Naive thymus-derived CD8-positive, alpha-beta T cell (primary cell): ENCODE measurements at regions not wholly inside any gene's neighbourhood (a gene's known extent, or its start where the extent isn't known, plus 50 kb on each side); places are given as distances from the start of the nearest gene placed in this dataset.

ENCODE experiments used
- ATAC-seq, 2 donors: fragments of 150-1000 bp; cut with Tn5 transposase in 1 of 2; sonication (Bioruptor Pico), chemical (Tn5 transposase) in 1 of 2; 1 replicate in 1 of 2; 2 replicates in 1 of 2; pipeline ENCODE4 v1.10.0; 2021; ENCODE audit warnings: mild to moderate bottlenecking in 2 of 2, moderate library complexity in 2 of 2
- POLR2A ChIA-PET: fragments of 350-600 bp; sonication (Branson Sonifier 250); formaldehyde crosslinking; loops from one replicate; lab custom pipeline; 2021; ENCODE audit warnings: antibody characterized with exemption; lab: Charles Lee
- DNase-seq, 10 donors: peaks; one replicate each; pipeline versions ENCODE4 v3.0.0 to v3.0.0-alpha.2; 2020 to 2022
- H3K27ac Mint-ChIP-seq, 10 donors: one replicate each; pipeline ENCODE4 v1.8.0; 2020 to 2022; ENCODE audit warnings: mild to moderate bottlenecking in 10 of 10, mixed read lengths in 10 of 10, moderate library complexity in 4 of 10, inconsistent platforms in 1 of 10
- H3K27me3 Mint-ChIP-seq, 5 donors: one replicate each; pipeline ENCODE4 v1.8.0; 2021 to 2022; ENCODE audit warnings: mixed read lengths in 5 of 5
- H3K36me3 Mint-ChIP-seq, 3 donors: one replicate each; pipeline ENCODE4 v1.8.0; 2020 to 2022; ENCODE audit warnings: mixed read lengths in 3 of 3, mild to moderate bottlenecking in 2 of 3, inconsistent platforms in 1 of 3
- H3K4me1 Mint-ChIP-seq, 4 donors: one replicate each; pipeline ENCODE4 v1.8.0; 2021 to 2022; ENCODE audit warnings: mixed read lengths in 4 of 4
- H3K4me3 Mint-ChIP-seq, 10 donors: one replicate each; pipeline ENCODE4 v1.8.0; 2020 to 2022; ENCODE audit warnings: mild to moderate bottlenecking in 10 of 10, mixed read lengths in 10 of 10, moderate library complexity in 6 of 10, inconsistent platforms in 1 of 10
- H3K9me3 Mint-ChIP-seq, 9 donors: one replicate each; pipeline ENCODE4 v1.8.0; 2020 to 2022; ENCODE audit warnings: mixed read lengths in 9 of 9, mild to moderate bottlenecking in 3 of 9, inconsistent platforms in 1 of 9, moderate library complexity in 1 of 9

- Mint-ChIP-seq H3K36me3 (no peaks in the 10 kb centered on the region), H3K27ac (no peak overlapping the region), H3K27me3 (peaks cover 0 to 7% (median 0%) of the 10 kb centered on the region in 5 donors), H3K9me3 (peaks cover 0 to 4% (median 2%) of the 10 kb centered on the region in 9 donors), H3K4me1 (no peaks in the 10 kb centered on the region), H3K4me3 (no peak overlapping the region)
- ATAC-seq, result no peak
- no peak for DNase-seq
- POLR2A ChIA-PET, result no interaction called here
These were observed 529.1 kb upstream of the SEMA6A start for GRCh38 chr5:117103703-117104102.

GRCh38 chr5:117102591-117102990 is 528.0 kb upstream of the SEMA6A start:
- Mint-ChIP-seq H3K36me3 (no peaks in the 10 kb centered on the region), H3K27ac (no peak overlapping the region), H3K4me1 (no peaks in the 10 kb centered on the region), H3K4me3 (no peak overlapping the region), H3K27me3 (peaks cover 0 to 7% (median 0%) of the 10 kb centered on the region in 5 donors), H3K9me3 (peaks cover 0 to 4% (median 1%) of the 10 kb centered on the region in 9 donors)
- DNase-seq, result no peak
- POLR2A ChIA-PET, result no interaction called here
- no peak for ATAC-seq

GRCh38 chr5:117100176-117100575 is 525.6 kb upstream of the SEMA6A start:
- no peak for DNase-seq
- Mint-ChIP-seq H3K4me1 (no peaks in the 10 kb centered on the region), H3K36me3 (no peaks in the 10 kb centered on the region), H3K9me3 (peaks cover 0 to 5% (median 0%) of the 10 kb centered on the region in 9 donors), H3K27ac (no peak overlapping the region), H3K27me3 (peaks cover 0 to 7% (median 0%) of the 10 kb centered on the region in 5 donors), H3K4me3 (no peak overlapping the region)
- ATAC-seq, result no peak
- POLR2A ChIA-PET, result no interaction called here

- no peak for DNase-seq
- no peak for ATAC-seq
- Mint-ChIP-seq H3K27me3 (peaks cover 0 to 7% (median 0%) of the 10 kb centered on the region in 5 donors), H3K4me1 (no peaks in the 10 kb centered on the region), H3K4me3 (no peak overlapping the region), H3K36me3 (no peaks in the 10 kb centered on the region), H3K9me3 (peaks cover 0 to 11% (median 2%) of the 10 kb centered on the region in 9 donors), H3K27ac (no peak overlapping the region)
- POLR2A ChIA-PET, result no interaction called here
These were observed 523.5 kb upstream of the SEMA6A start for GRCh38 chr5:117098094-117098493.

- Mint-ChIP-seq H3K27ac (no peak overlapping the region), H3K4me1 (no peaks in the 10 kb centered on the region), H3K27me3 (peaks cover 0 to 4% (median 0%) of the 10 kb centered on the region in 5 donors), H3K9me3 (peaks cover 0 to 11% (median 2%) of the 10 kb centered on the region in 9 donors), H3K4me3 (no peak overlapping the region), H3K36me3 (no peaks in the 10 kb centered on the region)
- ATAC-seq (no peak), DNase-seq (no peak)
- POLR2A ChIA-PET, result no interaction called here
These were observed 521.0 kb upstream of the SEMA6A start for GRCh38 chr5:117095346-117096332.

- no peak for ATAC-seq
- H3K4me3 Mint-ChIP-seq, result no peak overlapping the region
- H3K27me3 Mint-ChIP-seq, result peaks cover 0 to 2% (median 0%) of the 10 kb centered on the region in 5 donors
- no peak for DNase-seq
- no peaks in the 10 kb centered on the region for H3K4me1 Mint-ChIP-seq
- H3K27ac Mint-ChIP-seq, result no peak overlapping the region
- POLR2A ChIA-PET, result no interaction called here
- H3K36me3 Mint-ChIP-seq, result no peaks in the 10 kb centered on the region
- H3K9me3 Mint-ChIP-seq, result peaks cover 0 to 11% (median 3%) of the 10 kb centered on the region in 9 donors
These were observed 519.6 kb upstream of the SEMA6A start for GRCh38 chr5:117094114-117094815.

- H3K27ac Mint-ChIP-seq, result no peak overlapping the region
- no peaks in the 10 kb centered on the region for H3K36me3 Mint-ChIP-seq
- no peak overlapping the region for H3K4me3 Mint-ChIP-seq
- ATAC-seq (no peak), DNase-seq (no peak)
- POLR2A ChIA-PET, result no interaction called here
- no peaks in the 10 kb centered on the region for H3K4me1 Mint-ChIP-seq
- H3K27me3 Mint-ChIP-seq, result no peaks in the 10 kb centered on the region
- peaks cover 0 to 11% (median 2%) of the 10 kb centered on the region in 9 donors for H3K9me3 Mint-ChIP-seq
These were observed 519.0 kb upstream of the SEMA6A start for GRCh38 chr5:117093653-117094052.

- Mint-ChIP-seq H3K36me3 (no peaks in the 10 kb centered on the region), H3K4me1 (no peaks in the 10 kb centered on the region), H3K9me3 (peaks cover 0 to 9% (median 0%) of the 10 kb centered on the region in 9 donors), H3K27me3 (no peaks in the 10 kb centered on the region), H3K4me3 (no peak overlapping the region), H3K27ac (no peak overlapping the region)
- POLR2A ChIA-PET, result no interaction called here
- ATAC-seq (no peak), DNase-seq (no peak)
These were observed 514.4 kb upstream of the SEMA6A start for GRCh38 chr5:117089001-117089400.

- Mint-ChIP-seq H3K27ac (no peak overlapping the region), H3K4me1 (no peaks in the 10 kb centered on the region), H3K27me3 (no peaks in the 10 kb centered on the region), H3K36me3 (no peaks in the 10 kb centered on the region), H3K9me3 (peaks cover 0 to 9% (median 0%) of the 10 kb centered on the region in 9 donors), H3K4me3 (no peak overlapping the region)
- POLR2A ChIA-PET, result no interaction called here
- ATAC-seq (no peak), DNase-seq (no peak)
These were observed 513.6 kb upstream of the SEMA6A start for GRCh38 chr5:117088176-117088575.

GRCh38 chr5:117084067-117084466 is 509.4 kb upstream of the SEMA6A start:
- Mint-ChIP-seq H3K9me3 (peaks cover 0 to 2% (median 0%) of the 10 kb centered on the region in 9 donors), H3K4me3 (no peak overlapping the region), H3K27me3 (no peaks in the 10 kb centered on the region), H3K27ac (no peak overlapping the region), H3K36me3 (no peaks in the 10 kb centered on the region), H3K4me1 (no peaks in the 10 kb centered on the region)
- ATAC-seq, result no peak
- POLR2A ChIA-PET, result no interaction called here
- no peak for DNase-seq

GRCh38 chr5:117082977-117083376 is 508.4 kb upstream of the SEMA6A start:
- Mint-ChIP-seq H3K4me1 (no peaks in the 10 kb centered on the region), H3K27ac (no peak overlapping the region), H3K4me3 (no peak overlapping the region), H3K36me3 (no peaks in the 10 kb centered on the region), H3K9me3 (peaks cover 0 to 2% (median 0%) of the 10 kb centered on the region in 9 donors), H3K27me3 (no peaks in the 10 kb centered on the region)
- POLR2A ChIA-PET, result no interaction called here
- no peak for DNase-seq
- no peak for ATAC-seq

- POLR2A ChIA-PET, result no interaction called here
- no peak overlapping the region for H3K27ac Mint-ChIP-seq
- peaks cover 0 to 3% (median 0%) of the 10 kb centered on the region in 9 donors for H3K9me3 Mint-ChIP-seq
These were observed 502.5 kb upstream of the SEMA6A start for GRCh38 chr5:117077142-117077541.

GRCh38 chr5:117072439-117072838 is 497.8 kb upstream of the SEMA6A start:
- POLR2A ChIA-PET, result no interaction called here
- Mint-ChIP-seq H3K36me3 (peaks cover 0 to 10% (median 0%) of the 10 kb centered on the region in 3 donors), H3K4me1 (no peaks in the 10 kb centered on the region), H3K9me3 (peaks cover 0 to 21% (median 9%) of the 10 kb centered on the region in 9 donors), H3K4me3 (no peak overlapping the region), H3K27me3 (no peaks in the 10 kb centered on the region), H3K27ac (no peak overlapping the region)
- DNase-seq, result no peak
- no peak for ATAC-seq

More at GRCh38 chr5:117077142-117077541, 502.5 kb upstream of the SEMA6A start:
- Mint-ChIP-seq H3K36me3 (peaks cover 0 to under 1% (median 0%) of the 10 kb centered on the region in 3 donors), H3K4me3 (no peak overlapping the region), H3K4me1 (no peaks in the 10 kb centered on the region), H3K27me3 (no peaks in the 10 kb centered on the region)
- DNase-seq (no peak), ATAC-seq (no peak)
